ENCODE measurements at regions not wholly inside any gene's neighbourhood (a gene's known extent, or its start where the extent isn't known, plus 50 kb on each side); places are given as distances from the start of the nearest gene placed in this dataset.

- H3K4me3 ChIP-seq (IDR thresholded peaks at IDR 0.05; ENCODE audit: insufficient read depth, low read depth, low read length): no peak overlapping the region
- H3K4me1 ChIP-seq (ENCODE audit: low read depth, poor library complexity, severe bottlenecking): no peaks in the 10 kb centered on the region
- no peaks in the 10 kb centered on the region for H3K36me3 ChIP-seq (ENCODE audit: insufficient read depth)
- no peak overlapping the region for H2AFZ ChIP-seq (ENCODE audit: low read depth)
- H3K79me2 ChIP-seq (ENCODE audit: insufficient read depth, low read depth): no peaks in the 10 kb centered on the region
- no peak overlapping the region for H3K4me2 ChIP-seq
- H3K9ac ChIP-seq: no peak overlapping the region
- no peak overlapping the region for H3K27ac ChIP-seq
- no peak for TF ChIP-seq CTCF (conservative IDR thresholded peaks at IDR 0.05; ENCODE audit: low read depth, low read length)
- H4K20me1 ChIP-seq (ENCODE audit: insufficient read depth): no peaks in the 10 kb centered on the region
- no peaks in the 10 kb centered on the region for H3K27me3 ChIP-seq (ENCODE audit: insufficient read depth, low read depth)
Observed at GRCh38 chr5:96509721-96510350, 76.8 kb upstream of the PCSK1 start.

GRCh38 chr5:96516631-96517071 lies 83.6 kb upstream of the PCSK1 start:
- no peak overlapping the region for H2AFZ ChIP-seq (ENCODE audit: low read depth)
- no peaks in the 10 kb centered on the region for H3K4me1 ChIP-seq (ENCODE audit: low read depth, poor library complexity, severe bottlenecking)
- H3K4me2 ChIP-seq: no peak overlapping the region
- no peaks in the 10 kb centered on the region for H3K27me3 ChIP-seq (ENCODE audit: insufficient read depth, low read depth)
- no peaks in the 10 kb centered on the region for H3K36me3 ChIP-seq (ENCODE audit: insufficient read depth)
- H3K27ac ChIP-seq: no peak overlapping the region
- no peak for TF ChIP-seq CTCF (conservative IDR thresholded peaks at IDR 0.05; ENCODE audit: low read depth, low read length)
- H4K20me1 ChIP-seq (ENCODE audit: insufficient read depth): no peaks in the 10 kb centered on the region
- H3K4me3 ChIP-seq (IDR thresholded peaks at IDR 0.05; ENCODE audit: insufficient read depth, low read depth, low read length): no peak overlapping the region
- no peak overlapping the region for H3K9ac ChIP-seq
- no peaks in the 10 kb centered on the region for H3K79me2 ChIP-seq (ENCODE audit: insufficient read depth, low read depth)

GRCh38 chr5:96517295-96517694 lies 84.2 kb upstream of the PCSK1 start:
- H3K27me3 ChIP-seq (ENCODE audit: insufficient read depth, low read depth): no peaks in the 10 kb centered on the region
- H2AFZ ChIP-seq (ENCODE audit: low read depth): no peak overlapping the region
- H4K20me1 ChIP-seq (ENCODE audit: insufficient read depth): no peaks in the 10 kb centered on the region
- no peak overlapping the region for H3K9ac ChIP-seq
- no peaks in the 10 kb centered on the region for H3K79me2 ChIP-seq (ENCODE audit: insufficient read depth, low read depth)
- TF ChIP-seq CTCF (conservative IDR thresholded peaks at IDR 0.05; ENCODE audit: low read depth, low read length): no peak
- H3K4me2 ChIP-seq: no peak overlapping the region
- no peak overlapping the region for H3K4me3 ChIP-seq (IDR thresholded peaks at IDR 0.05; ENCODE audit: insufficient read depth, low read depth, low read length)
- H3K36me3 ChIP-seq (ENCODE audit: insufficient read depth): no peaks in the 10 kb centered on the region
- no peak overlapping the region for H3K27ac ChIP-seq
- H3K4me1 ChIP-seq (ENCODE audit: low read depth, poor library complexity, severe bottlenecking): no peaks in the 10 kb centered on the region

GRCh38 chr5:96520345-96520744 lies 87.3 kb upstream of the PCSK1 start:
- Histone ChIP-seq H3K4me3 (IDR thresholded peaks at IDR 0.05; ENCODE audit: insufficient read depth, low read depth, low read length) (no peak overlapping the region), H2AFZ (ENCODE audit: low read depth) (no peak overlapping the region), H3K79me2 (ENCODE audit: insufficient read depth, low read depth) (no peaks in the 10 kb centered on the region), H3K4me1 (ENCODE audit: low read depth, poor library complexity, severe bottlenecking) (no peaks in the 10 kb centered on the region), H4K20me1 (ENCODE audit: insufficient read depth) (no peaks in the 10 kb centered on the region), H3K9ac (no peak overlapping the region), H3K27ac (no peak overlapping the region), H3K27me3 (ENCODE audit: insufficient read depth, low read depth) (no peaks in the 10 kb centered on the region), H3K36me3 (ENCODE audit: insufficient read depth) (no peaks in the 10 kb centered on the region), H3K4me2 (no peak overlapping the region)
- TF ChIP-seq CTCF (conservative IDR thresholded peaks at IDR 0.05; ENCODE audit: low read depth, low read length): no peak

All from KMS-11 (cell line).